ENCODE measurements at regions not wholly inside any gene's neighbourhood (a gene's known extent, or its start where the extent isn't known, plus 50 kb on each side); places are given as distances from the start of the nearest gene placed in this dataset.

DNA sequence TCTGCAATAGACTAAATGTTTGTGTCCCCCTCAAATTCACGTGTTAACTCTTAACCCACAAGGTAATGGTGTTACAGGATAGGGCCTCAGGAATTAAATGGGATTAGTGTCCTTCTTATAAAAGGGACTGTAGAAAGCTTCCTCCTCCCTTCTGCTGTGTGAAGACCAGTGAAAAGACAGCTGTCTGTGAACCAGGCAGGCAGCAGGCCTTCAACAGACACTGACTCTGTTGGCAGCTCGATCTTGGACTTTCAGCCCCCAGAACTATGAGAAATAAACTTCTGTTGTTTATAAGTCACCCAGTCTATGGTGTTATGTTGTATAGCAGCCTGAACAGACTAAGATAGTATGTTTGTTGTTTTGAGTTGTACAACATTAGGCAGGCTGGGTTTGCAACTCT, 208.1 kb downstream of the GBA3 start:
- intact Hi-C loops (cut with micrococcal nuclease; ENCODE audit: unreplicated experiment) (no loop called here), in situ Hi-C loops (cut with HindIII; ENCODE audit: extremely low pct_ligation_motif_present, low pct_unique_long_range_greater_than_20kb) (no loop called here)
- H2AFZ ChIP-seq (ENCODE audit: low read length), result no peak overlapping the region
- no peaks in the 10 kb centered on the region for H4K20me1 ChIP-seq (ENCODE audit: insufficient read depth, low read length)
- H3K9me3 ChIP-seq (ENCODE audit: low read length), result no peaks in the 10 kb centered on the region
- H3K27me3 ChIP-seq (ENCODE audit: control insufficient read depth in 1 of 2, insufficient read depth in 2 of 2, low read length in 2 of 2), result no peaks in the 10 kb centered on the region
- no peaks in the 10 kb centered on the region for H3K79me2 ChIP-seq (ENCODE audit: insufficient read depth, low read length)
- H3K9ac ChIP-seq (ENCODE audit: insufficient read depth, low read depth, low read length), result no peak overlapping the region
- TF ChIP-seq, protein P1, sequence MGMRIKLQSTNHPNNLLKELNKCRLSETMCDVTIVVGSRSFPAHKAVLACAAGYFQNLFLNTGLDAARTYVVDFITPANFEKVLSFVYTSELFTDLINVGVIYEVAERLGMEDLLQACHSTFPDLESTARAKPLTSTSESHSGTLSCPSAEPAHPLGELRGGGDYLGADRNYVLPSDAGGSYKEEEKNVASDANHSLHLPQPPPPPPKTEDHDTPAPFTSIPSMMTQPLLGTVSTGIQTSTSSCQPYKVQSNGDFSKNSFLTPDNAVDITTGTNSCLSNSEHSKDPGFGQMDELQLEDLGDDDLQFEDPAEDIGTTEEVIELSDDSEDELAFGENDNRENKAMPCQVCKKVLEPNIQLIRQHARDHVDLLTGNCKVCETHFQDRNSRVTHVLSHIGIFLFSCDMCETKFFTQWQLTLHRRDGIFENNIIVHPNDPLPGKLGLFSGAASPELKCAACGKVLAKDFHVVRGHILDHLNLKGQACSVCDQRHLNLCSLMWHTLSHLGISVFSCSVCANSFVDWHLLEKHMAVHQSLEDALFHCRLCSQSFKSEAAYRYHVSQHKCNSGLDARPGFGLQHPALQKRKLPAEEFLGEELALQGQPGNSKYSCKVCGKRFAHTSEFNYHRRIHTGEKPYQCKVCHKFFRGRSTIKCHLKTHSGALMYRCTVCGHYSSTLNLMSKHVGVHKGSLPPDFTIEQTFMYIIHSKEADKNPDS (CRISPR knock-in tag; IDR thresholded peaks at IDR 0.05), result no peak
- TF ChIP-seq ZNF33B (CRISPR knock-in tag; IDR thresholded peaks at IDR 0.05) (no peak), ZNF20 (CRISPR knock-in tag; IDR thresholded peaks at IDR 0.05) (no peak), ZFP82 (CRISPR knock-in tag; IDR thresholded peaks at IDR 0.05; ENCODE audit: borderline replicate concordance) (no peak), ZKSCAN1 (IDR thresholded peaks at IDR 0.05; ENCODE audit: low read length) (no peak), XRCC5 (optimal IDR thresholded peaks at IDR 0.05; ENCODE audit: low read length) (no peak), ZNF616 (CRISPR knock-in tag; IDR thresholded peaks at IDR 0.05; ENCODE audit: low read depth) (no peak), ZNF260 (CRISPR knock-in tag; IDR thresholded peaks at IDR 0.05; ENCODE audit: borderline replicate concordance, low read depth) (no peak)
- TF ChIP-seq, protein P2, sequence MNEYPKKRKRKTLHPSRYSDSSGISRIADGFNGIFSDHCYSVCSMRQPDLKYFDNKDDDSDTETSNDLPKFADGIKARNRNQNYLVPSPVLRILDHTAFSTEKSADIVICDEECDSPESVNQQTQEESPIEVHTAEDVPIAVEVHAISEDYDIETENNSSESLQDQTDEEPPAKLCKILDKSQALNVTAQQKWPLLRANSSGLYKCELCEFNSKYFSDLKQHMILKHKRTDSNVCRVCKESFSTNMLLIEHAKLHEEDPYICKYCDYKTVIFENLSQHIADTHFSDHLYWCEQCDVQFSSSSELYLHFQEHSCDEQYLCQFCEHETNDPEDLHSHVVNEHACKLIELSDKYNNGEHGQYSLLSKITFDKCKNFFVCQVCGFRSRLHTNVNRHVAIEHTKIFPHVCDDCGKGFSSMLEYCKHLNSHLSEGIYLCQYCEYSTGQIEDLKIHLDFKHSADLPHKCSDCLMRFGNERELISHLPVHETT (CRISPR knock-in tag; conservative IDR thresholded peaks at IDR 0.05), result no peak
- TF ChIP-seq, protein P3, sequence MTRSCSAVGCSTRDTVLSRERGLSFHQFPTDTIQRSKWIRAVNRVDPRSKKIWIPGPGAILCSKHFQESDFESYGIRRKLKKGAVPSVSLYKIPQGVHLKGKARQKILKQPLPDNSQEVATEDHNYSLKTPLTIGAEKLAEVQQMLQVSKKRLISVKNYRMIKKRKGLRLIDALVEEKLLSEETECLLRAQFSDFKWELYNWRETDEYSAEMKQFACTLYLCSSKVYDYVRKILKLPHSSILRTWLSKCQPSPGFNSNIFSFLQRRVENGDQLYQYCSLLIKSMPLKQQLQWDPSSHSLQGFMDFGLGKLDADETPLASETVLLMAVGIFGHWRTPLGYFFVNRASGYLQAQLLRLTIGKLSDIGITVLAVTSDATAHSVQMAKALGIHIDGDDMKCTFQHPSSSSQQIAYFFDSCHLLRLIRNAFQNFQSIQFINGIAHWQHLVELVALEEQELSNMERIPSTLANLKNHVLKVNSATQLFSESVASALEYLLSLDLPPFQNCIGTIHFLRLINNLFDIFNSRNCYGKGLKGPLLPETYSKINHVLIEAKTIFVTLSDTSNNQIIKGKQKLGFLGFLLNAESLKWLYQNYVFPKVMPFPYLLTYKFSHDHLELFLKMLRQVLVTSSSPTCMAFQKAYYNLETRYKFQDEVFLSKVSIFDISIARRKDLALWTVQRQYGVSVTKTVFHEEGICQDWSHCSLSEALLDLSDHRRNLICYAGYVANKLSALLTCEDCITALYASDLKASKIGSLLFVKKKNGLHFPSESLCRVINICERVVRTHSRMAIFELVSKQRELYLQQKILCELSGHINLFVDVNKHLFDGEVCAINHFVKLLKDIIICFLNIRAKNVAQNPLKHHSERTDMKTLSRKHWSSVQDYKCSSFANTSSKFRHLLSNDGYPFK (CRISPR knock-in tag; IDR thresholded peaks at IDR 0.05; ENCODE audit: borderline replicate concordance), result no peak
- H3K36me3 ChIP-seq (replicated peaks in 1 of 2; ENCODE audit: control insufficient read depth in 1 of 2, insufficient read depth in 2 of 2, low read length in 2 of 2), result no peaks in the 10 kb centered on the region
- ChIA-PET CTCF (ENCODE audit: low intra/inter-chr PET ratio, low total read pairs) (no interaction called here), POLR2A (no interaction called here)
- H3K4me3 ChIP-seq (replicated peaks in 1 of 3; ENCODE audit: insufficient read depth in 1 of 3, low read depth in 2 of 3, low read length in 3 of 3), result no peak overlapping the region
- no peak overlapping the region for H3K27ac ChIP-seq (ENCODE audit: extremely low read length, insufficient read depth, low read length)
- no peak for ATAC-seq
- BruUV-seq (replicated peaks), result no TSS peak
- DNase-seq (ENCODE audit: low spot score), result no peak
- H3K4me1 ChIP-seq (ENCODE audit: insufficient read depth, low read length), result peaks cover 9% of the 10 kb centered on the region
- WGBS (ENCODE audit: low lambda C conversion rate), result 0% methylated on average over 2 of the region's 2 CpGs
- no peak overlapping the region for H3K4me2 ChIP-seq (ENCODE audit: low read depth, low read length)
- FAIRE-seq, result no peak

Measured in HepG2 (cell line).